Mucosa of descending colon (tissue), 3 donors: ENCODE measurements at regions not wholly inside any gene's neighbourhood (a gene's known extent, or its start where the extent isn't known, plus 50 kb on each side); places are given as distances from the start of the nearest gene placed in this dataset.

Source experiments
- ATAC-seq: fragments of 200-7000 bp; cut with Tn5 transposase; one replicate; pipeline ENCODE4 v1.9.1; 2020; ENCODE audit warnings: mild to moderate bottlenecking, moderate library complexity
- DNase-seq, 3 donors: peaks; one replicate each; pipeline ENCODE4 v3.0.0-alpha.2; 2020
- H3K36me3 ChIP-seq: fragments of 200-600 bp; one replicate; pipeline ENCODE4 v1.8.0; 2021; ENCODE audit warnings: low read depth, mild to moderate bottlenecking
- H3K4me1 ChIP-seq: fragments of 200-600 bp; one replicate; pipeline ENCODE4 v1.8.0; 2021; ENCODE audit warnings: low read depth, mild to moderate bottlenecking
- H3K4me3 ChIP-seq: fragments of 200-600 bp; one replicate; pipeline ENCODE4 v1.8.0; 2021; ENCODE audit warnings: mild to moderate bottlenecking
- H3K9me3 ChIP-seq: fragments of 200-600 bp; one replicate; pipeline ENCODE4 v1.8.0; 2021; ENCODE audit warnings: mild to moderate bottlenecking
- intact Hi-C, 2 donors: fragments of 100-400 bp; cut with DNase I in 1 of 2; cut with micrococcal nuclease in 1 of 2; formaldehyde crosslinking; loops; one replicate each; pipeline versions ENCODE4 v1.11.0 to v1.11.1; 2022; cut with DNase I, micrococcal nuclease
- TF ChIP-seq, protein P1 (sequence below): fragments of 200-600 bp; IDR thresholded peaks from one replicate; pipeline ENCODE4 v1.8.0; 2022; ENCODE audit warnings: antibody characterized with exemption, mild to moderate bottlenecking
- donor health status: DM: no; HTN: no; CAD: no; lungs with moderate emphysema.
- donor health status: DM: no; HTN: no; CAD: no.
- donor health status: DM: no; HTN: yes; CAD: no.

DNA sequence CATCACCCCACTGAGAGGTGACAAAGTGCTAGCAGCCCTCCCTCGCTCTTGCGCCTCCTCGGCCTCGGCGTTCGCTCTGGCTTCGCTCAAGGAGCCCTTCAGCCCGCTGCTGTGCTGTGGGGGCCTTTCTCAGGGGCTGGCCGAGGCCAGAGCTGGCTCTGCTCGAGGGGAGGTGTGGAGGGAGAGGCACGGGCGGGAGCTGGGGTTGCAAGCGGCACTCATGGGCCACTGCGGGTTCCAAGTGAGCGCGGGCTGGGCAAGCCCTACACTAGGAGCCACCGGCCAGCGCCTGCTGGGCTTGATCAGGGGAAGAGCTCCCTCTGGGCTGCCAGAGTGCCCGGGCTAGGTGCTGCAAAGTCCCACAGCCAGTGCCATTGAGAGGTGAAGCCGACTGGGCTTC lies 964.8 kb upstream of the GJE1 start:
- Histone ChIP-seq H3K36me3 (no peaks in the 10 kb centered on the region), H3K4me3 (no peak overlapping the region), H3K4me1 (no peaks in the 10 kb centered on the region), H3K9me3 (no peaks in the 10 kb centered on the region)
- DNase-seq, result no peak
- intact Hi-C loops, result no loop called here
- ATAC-seq, result no peak
- TF ChIP-seq, protein P1, sequence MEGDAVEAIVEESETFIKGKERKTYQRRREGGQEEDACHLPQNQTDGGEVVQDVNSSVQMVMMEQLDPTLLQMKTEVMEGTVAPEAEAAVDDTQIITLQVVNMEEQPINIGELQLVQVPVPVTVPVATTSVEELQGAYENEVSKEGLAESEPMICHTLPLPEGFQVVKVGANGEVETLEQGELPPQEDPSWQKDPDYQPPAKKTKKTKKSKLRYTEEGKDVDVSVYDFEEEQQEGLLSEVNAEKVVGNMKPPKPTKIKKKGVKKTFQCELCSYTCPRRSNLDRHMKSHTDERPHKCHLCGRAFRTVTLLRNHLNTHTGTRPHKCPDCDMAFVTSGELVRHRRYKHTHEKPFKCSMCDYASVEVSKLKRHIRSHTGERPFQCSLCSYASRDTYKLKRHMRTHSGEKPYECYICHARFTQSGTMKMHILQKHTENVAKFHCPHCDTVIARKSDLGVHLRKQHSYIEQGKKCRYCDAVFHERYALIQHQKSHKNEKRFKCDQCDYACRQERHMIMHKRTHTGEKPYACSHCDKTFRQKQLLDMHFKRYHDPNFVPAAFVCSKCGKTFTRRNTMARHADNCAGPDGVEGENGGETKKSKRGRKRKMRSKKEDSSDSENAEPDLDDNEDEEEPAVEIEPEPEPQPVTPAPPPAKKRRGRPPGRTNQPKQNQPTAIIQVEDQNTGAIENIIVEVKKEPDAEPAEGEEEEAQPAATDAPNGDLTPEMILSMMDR, result no peak

DNA sequence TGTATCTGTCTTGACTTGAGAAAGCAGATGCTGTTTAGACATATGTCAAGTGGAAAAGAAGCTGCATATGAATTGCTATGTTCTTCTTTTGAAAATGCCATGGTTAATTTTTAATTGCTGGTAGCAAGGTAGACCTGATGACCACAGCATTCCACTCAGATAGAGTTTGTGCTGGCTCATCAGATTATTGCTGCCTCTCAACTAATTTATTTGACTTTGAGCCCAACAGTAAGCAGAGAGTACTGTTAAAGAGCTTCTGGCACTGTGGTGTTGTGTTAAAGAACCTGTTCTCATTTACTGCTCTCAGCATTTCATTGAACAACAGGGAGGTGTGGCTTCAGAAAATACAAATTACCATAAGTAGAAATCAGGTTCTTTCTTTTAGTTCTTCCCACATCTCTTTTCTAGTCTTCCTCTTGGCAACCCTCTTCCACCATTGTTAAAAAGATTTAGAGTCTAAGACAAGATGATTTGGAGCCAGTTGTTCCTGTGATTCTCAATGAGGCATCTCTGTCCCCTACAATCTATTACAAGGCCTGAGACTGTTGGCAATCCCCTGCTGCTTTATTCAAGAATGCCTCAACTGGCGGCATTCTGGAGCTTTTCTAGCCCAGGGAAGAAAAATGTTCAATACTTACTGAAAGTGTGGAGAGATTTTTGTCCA lies 967.6 kb upstream of the GJE1 start:
- DNase-seq (no peak), ATAC-seq (no peak)
- intact Hi-C loops, result no loop called here
- H3K4me3 ChIP-seq, result no peak overlapping the region
- TF ChIP-seq, protein P1, result no peak
- H3K36me3 ChIP-seq, result no peaks in the 10 kb centered on the region
- H3K9me3 ChIP-seq, result no peaks in the 10 kb centered on the region
- H3K4me1 ChIP-seq, result no peaks in the 10 kb centered on the region

DNA sequence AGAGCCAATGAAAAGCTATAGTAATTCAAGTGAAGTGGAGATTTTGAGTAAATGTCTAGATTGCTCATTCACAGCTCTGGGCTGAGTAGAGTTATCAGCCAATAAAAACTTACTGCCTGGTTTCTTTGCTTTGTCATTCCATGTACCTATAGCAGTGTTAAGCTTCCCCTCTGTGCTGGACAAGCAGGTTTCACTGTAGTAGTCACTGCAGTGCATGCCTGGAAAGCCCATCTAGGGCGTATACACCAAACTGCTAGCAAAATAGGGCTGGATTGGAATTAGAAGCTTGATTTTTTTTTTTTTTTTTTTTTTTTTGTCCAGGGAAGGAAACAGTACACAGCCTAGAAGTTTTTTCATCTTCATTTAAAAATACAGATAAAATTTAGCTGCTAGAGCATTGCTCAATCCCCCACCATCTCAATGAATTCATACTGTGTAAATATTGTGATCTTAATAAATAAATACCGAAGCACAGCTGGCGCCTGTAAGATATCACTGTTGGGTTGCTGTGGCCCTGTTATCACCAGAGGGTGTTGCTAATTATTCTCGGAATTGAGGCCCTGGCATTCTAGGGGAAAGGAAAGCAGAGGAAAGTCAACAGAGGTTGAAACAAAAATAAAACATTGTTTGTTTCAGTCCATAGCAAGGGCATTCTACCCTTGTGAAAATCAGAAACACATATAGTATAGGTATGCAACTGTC lies 968.5 kb upstream of the GJE1 start:
- intact Hi-C loops, result no loop called here
- ATAC-seq, result no peak
- TF ChIP-seq, protein P1, result no peak
- Histone ChIP-seq H3K4me3 (no peak overlapping the region), H3K9me3 (no peaks in the 10 kb centered on the region), H3K36me3 (no peaks in the 10 kb centered on the region), H3K4me1 (no peaks in the 10 kb centered on the region)
- DNase-seq, result no peak

DNA sequence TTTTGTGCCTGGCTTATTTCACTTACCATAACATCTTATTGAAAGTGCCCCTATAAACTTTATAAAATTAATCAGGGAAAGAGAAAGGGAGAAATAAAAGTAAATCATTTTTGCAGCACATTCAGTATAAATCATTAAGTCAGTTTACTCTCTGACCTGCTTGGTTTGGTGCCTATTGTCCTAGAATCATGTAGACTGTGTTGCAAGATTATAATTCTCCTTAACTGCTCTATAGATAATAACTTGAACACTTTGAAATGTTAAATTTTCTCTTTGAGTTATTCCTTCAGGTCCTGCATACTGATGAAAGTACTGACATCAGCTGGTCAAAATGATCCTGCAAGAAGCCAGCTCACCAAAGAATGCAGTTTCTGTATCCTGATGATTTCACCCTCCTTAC lies 969.6 kb upstream of the GJE1 start:
- ATAC-seq (no peak), DNase-seq (no peak)
- H3K9me3 ChIP-seq, result no peaks in the 10 kb centered on the region
- H3K4me3 ChIP-seq, result no peak overlapping the region
- intact Hi-C loops, result no loop called here
- no peaks in the 10 kb centered on the region for H3K4me1 ChIP-seq
- no peaks in the 10 kb centered on the region for H3K36me3 ChIP-seq
- TF ChIP-seq, protein P1, result no peak

DNA sequence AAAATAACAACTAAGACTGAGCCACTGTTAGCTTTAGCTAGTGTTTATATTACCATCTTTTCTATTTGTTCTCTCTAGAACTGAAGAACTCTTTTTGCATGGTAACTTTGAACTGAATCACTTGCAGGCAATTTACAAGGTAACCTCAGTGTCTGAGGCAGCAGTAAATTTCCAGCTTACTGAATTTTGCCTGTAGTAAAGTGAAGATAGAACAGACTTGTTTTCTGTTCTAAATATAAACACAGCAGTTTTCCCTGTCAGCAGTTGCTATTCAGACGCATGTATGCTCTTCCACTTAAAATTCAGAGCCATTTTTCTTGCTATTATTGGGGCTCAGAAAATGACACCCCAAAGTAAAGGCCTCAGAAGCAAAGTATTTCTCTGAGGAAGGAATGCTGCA lies 974.0 kb upstream of the GJE1 start:
- Histone ChIP-seq H3K4me1 (no peaks in the 10 kb centered on the region), H3K4me3 (no peak overlapping the region), H3K9me3 (no peaks in the 10 kb centered on the region), H3K36me3 (no peaks in the 10 kb centered on the region)
- DNase-seq (no peak), ATAC-seq (no peak)
- intact Hi-C loops, result no loop called here
- TF ChIP-seq, protein P1, result no peak
